Gastrocnemius medialis (tissue), 4 donors: ENCODE measurements at regions not wholly inside any gene's neighbourhood (a gene's known extent, or its start where the extent isn't known, plus 50 kb on each side); places are given as distances from the start of the nearest gene placed in this dataset.
"Not testable (repeated sequence)": the region's sequence is repeated elsewhere in the genome, so short reads cannot be mapped to it uniquely, and the experiment has no call there.

Source experiments
- ATAC-seq, 2 donors: fragments of 150-250 bp; one replicate each; pipeline ENCODE4 v1.9.1; 2016
- DNase-seq, 2 donors: peaks; one replicate each; pipeline ENCODE4 v3.0.0-alpha.2; 2019
- H3K27ac ChIP-seq, 4 donors: fragments of 200-600 bp; sonication (generic); 1 replicate in 1 of 4; 2 replicates in 3 of 4; pipeline ENCODE4 v1.5.1; 2016 to 2018; ENCODE audit warnings: mild to moderate bottlenecking in 2 of 4, moderate library complexity in 1 of 4
- H3K27me3 ChIP-seq, 3 donors: fragments of 200-600 bp; sonication (generic) in 2 of 3; 1 replicate in 1 of 3; 2 replicates in 2 of 3; pipeline versions ENCODE4 v1.5.1 to v1.6.0; 2016 to 2019; ENCODE audit warnings: mild to moderate bottlenecking in 1 of 3, moderate library complexity in 1 of 3
- H3K36me3 ChIP-seq, 2 donors: fragments of 200-600 bp; sonication (generic) in 1 of 2; one replicate each; pipeline ENCODE4 v1.5.1; 2017 to 2018
- H3K4me1 ChIP-seq, 2 donors: fragments of 200-600 bp; sonication (generic) in 1 of 2; one replicate each; pipeline ENCODE4 v1.5.1; 2016 to 2017; ENCODE audit warnings: mild to moderate bottlenecking in 2 of 2
- H3K4me3 ChIP-seq, 4 donors: fragments of 200-600 bp; sonication (generic) in 3 of 4; 1 replicate in 1 of 4; 2 replicates in 3 of 4; pipeline ENCODE4 v1.5.1; 2016 to 2019; ENCODE audit warnings: mild to moderate bottlenecking in 2 of 4
- H3K9me3 ChIP-seq, 3 donors: fragments of 200-600 bp; sonication (generic) in 2 of 3; 1 replicate in 1 of 3; 2 replicates in 2 of 3; pipeline ENCODE4 v1.5.1; 2016 to 2019
- CTCF ChIP-seq, 5 experiments: fragments of 450-650 bp in 3 of 5; fragments of 200-600 bp in 2 of 5; sonication (generic) in 2 of 5; IDR thresholded peaks in 4 of 5; conservative IDR thresholded peaks in 1 of 5; 1 replicate in 4 of 5; 2 replicates in 1 of 5; pipeline ENCODE4 v1.5.1; 2016 to 2019; ENCODE audit warnings: antibody characterized with exemption in 5 of 5, mild to moderate bottlenecking in 3 of 5, moderate library complexity in 3 of 5
- POLR2A ChIP-seq, 2 donors: fragments of 450-650 bp; IDR thresholded peaks; one replicate each; pipeline ENCODE4 v1.6.1; 2017; ENCODE audit warnings: antibody characterized with exemption in 2 of 2, mild to moderate bottlenecking in 2 of 2, moderate library complexity in 2 of 2
- in situ Hi-C, 4 donors: fragments of 200-750 bp; cut with MboI; loops; one replicate each; pipeline versions ENCODE4 v1.15.0 to v1.8.0; 2017; ENCODE audit warnings: low sequenced_read_pairs in 4 of 4
- intact Hi-C: fragments of 100-400 bp; cut with DNase I; formaldehyde crosslinking; loops from one replicate; pipeline ENCODE4 v1.15.1; 2023; ENCODE audit warnings: low total_unique reads

GRCh38 chr5:108541836-108542235 is 159.9 kb upstream of the FBXL17 start:
- no peak overlapping the region for H3K4me3 ChIP-seq
- no peak for DNase-seq
- no peaks in the 10 kb centered on the region for H3K4me1 ChIP-seq
- TF ChIP-seq CTCF (IDR thresholded peaks at IDR 0.05 in 4 of 5, conservative IDR thresholded peaks at IDR 0.05 in 1 of 5) = no peak
- no peak for TF ChIP-seq POLR2A (IDR thresholded peaks at IDR 0.05)
- intact Hi-C loops (no loop called here), in situ Hi-C loops (no loop called here)
- H3K27ac ChIP-seq = no peak overlapping the region
- no peak for ATAC-seq
- no peaks in the 10 kb centered on the region for H3K27me3 ChIP-seq
- H3K36me3 ChIP-seq = no peaks in the 10 kb centered on the region
- no peaks in the 10 kb centered on the region for H3K9me3 ChIP-seq

GRCh38 chr5:108536321-108536720 is 154.4 kb upstream of the FBXL17 start:
- no peak overlapping the region for H3K27ac ChIP-seq
- no peak overlapping the region for H3K4me3 ChIP-seq
- H3K27me3 ChIP-seq = no peaks in the 10 kb centered on the region
- ATAC-seq (no peak), DNase-seq (no peak)
- TF ChIP-seq POLR2A (IDR thresholded peaks at IDR 0.05) (no peak), CTCF (IDR thresholded peaks at IDR 0.05 in 4 of 5, conservative IDR thresholded peaks at IDR 0.05 in 1 of 5) (no peak)
- H3K4me1 ChIP-seq = no peaks in the 10 kb centered on the region
- in situ Hi-C loops (no loop called here), intact Hi-C loops (no loop called here)
- no peaks in the 10 kb centered on the region for H3K36me3 ChIP-seq
- no peaks in the 10 kb centered on the region for H3K9me3 ChIP-seq

- ATAC-seq, in situ Hi-C loops: not testable (repeated sequence)
Observed at GRCh38 chr5:108532129-108532445, 150.2 kb upstream of the FBXL17 start.

GRCh38 chr5:108531367-108532128 is 149.7 kb upstream of the FBXL17 start:
- TF ChIP-seq CTCF (IDR thresholded peaks at IDR 0.05 in 4 of 5, conservative IDR thresholded peaks at IDR 0.05 in 1 of 5) = no peak
- no peak for TF ChIP-seq POLR2A (IDR thresholded peaks at IDR 0.05)
- in situ Hi-C loops (no loop called here), intact Hi-C loops (no loop called here)
- DNase-seq (no peak), ATAC-seq (no peak)
- H3K9me3 ChIP-seq = no peaks in the 10 kb centered on the region
- no peak overlapping the region for H3K27ac ChIP-seq
- no peaks in the 10 kb centered on the region for H3K4me1 ChIP-seq
- no peak overlapping the region for H3K4me3 ChIP-seq
- no peaks in the 10 kb centered on the region for H3K36me3 ChIP-seq
- no peaks in the 10 kb centered on the region for H3K27me3 ChIP-seq

More at GRCh38 chr5:108532129-108532445, 150.2 kb upstream of the FBXL17 start:
- intact Hi-C loops, H3K4me3 ChIP-seq, H3K27ac ChIP-seq, DNase-seq, H3K4me1 ChIP-seq, H3K27me3 ChIP-seq, H3K36me3 ChIP-seq, H3K9me3 ChIP-seq: not testable (repeated sequence)

GRCh38 chr5:108530706-108531105 is 148.8 kb upstream of the FBXL17 start:
- no peak for DNase-seq

More at GRCh38 chr5:108530706-108531105, 148.8 kb upstream of the FBXL17 start:
- in situ Hi-C loops = no loop called here
- Histone ChIP-seq H3K36me3 (no peaks in the 10 kb centered on the region), H3K27ac (no peak overlapping the region), H3K9me3 (no peaks in the 10 kb centered on the region), H3K4me3 (no peak overlapping the region), H3K27me3 (no peaks in the 10 kb centered on the region), H3K4me1 (no peaks in the 10 kb centered on the region)
- no peak for ATAC-seq
- TF ChIP-seq POLR2A (IDR thresholded peaks at IDR 0.05) (no peak), CTCF (IDR thresholded peaks at IDR 0.05 in 4 of 5, conservative IDR thresholded peaks at IDR 0.05 in 1 of 5) (no peak)
- intact Hi-C loops = no loop called here
